Activated CD4-positive, CD25-positive, alpha-beta regulatory T cell (primary cell): ENCODE measurements at regions not wholly inside any gene's neighbourhood (a gene's known extent, or its start where the extent isn't known, plus 50 kb on each side); places are given as distances from the start of the nearest gene placed in this dataset.
"Not testable (repeated sequence)": the region's sequence is repeated elsewhere in the genome, so short reads cannot be mapped to it uniquely, and the experiment has no call there.

Experiments
- DNase-seq, 4 experiments: peaks; one replicate each; lab custom pipeline; 2025; lab: John Stamatoyannopoulos, UW

DNA sequence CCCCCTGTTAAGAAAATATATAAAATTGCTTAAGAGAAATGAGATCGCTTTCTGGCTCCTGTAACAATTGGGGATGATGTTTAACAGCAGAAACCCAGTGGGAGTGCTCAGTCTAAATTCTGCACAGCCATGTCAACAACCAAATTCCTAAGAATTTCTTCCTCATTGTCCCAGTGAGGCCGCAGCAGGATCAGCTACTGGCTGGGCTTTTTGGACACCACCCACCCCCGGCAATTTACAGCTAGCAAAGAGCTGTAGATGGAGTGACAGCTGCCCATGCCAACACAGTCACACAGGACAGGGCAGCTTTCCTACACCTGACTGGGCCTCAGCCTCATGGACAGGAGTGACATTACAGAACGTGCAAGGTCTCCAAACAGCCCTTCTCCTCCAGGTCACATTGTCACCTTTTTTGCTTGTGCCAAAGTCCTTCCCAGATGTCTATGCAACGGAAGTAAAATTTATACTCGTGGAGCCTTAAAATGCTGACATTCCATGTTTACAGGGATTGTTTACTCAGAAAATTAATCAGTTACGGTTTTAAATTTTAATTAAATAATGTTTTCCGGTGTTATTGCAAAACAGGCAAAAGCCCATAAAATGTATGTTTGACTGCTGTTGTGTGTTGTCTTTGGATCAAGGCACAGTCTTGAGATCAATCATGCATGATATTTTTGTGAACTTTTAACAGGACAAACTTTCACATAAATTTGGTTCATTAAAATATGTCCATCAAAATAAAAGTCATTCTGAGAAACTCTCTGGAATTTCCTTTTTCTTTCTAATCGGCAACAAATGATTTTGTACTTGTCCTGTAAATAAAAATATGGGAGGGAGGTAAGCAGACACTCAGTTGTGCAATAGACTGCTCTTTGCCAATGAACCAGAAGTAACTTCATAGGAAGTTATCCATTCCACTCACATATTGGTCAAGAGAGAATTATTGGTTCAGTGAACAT is 943.2 kb downstream of the MCTP2 start:
- DNase-seq = no peak

DNA sequence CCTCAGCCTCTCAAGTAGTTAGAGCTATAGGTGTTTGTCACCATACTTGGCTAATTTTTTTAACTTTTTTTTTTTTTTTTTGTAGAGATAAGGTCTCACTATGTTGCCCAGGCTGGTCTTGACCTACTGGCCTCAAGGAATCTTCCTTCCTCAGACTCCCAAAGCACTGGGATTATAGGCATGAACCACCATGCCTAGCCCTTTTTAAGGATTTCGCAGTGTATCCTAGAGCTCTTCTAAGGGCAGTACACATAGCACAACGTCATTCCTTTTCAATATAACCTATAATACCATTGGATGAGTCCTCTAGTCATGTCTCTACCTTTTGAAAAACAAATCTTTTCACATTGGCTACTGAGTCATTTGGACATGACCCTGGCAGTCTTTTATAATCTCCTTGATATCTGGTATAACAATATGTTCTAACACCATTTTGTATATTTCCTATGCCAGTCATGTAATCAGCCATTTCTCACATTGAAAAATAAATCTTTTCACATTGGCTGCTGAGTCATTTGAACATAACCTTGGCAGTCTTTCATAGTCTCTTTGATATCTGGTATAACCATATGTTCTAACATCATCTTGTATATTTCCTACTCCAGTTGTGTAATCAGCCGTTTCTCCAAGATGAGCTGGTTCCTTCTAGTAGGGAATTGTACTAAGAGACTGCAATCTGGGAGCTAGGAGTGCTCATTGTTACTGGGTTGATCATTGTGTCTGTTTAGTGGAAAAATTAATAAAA is 944.7 kb downstream of the MCTP2 start:
- DNase-seq = no peak

DNA sequence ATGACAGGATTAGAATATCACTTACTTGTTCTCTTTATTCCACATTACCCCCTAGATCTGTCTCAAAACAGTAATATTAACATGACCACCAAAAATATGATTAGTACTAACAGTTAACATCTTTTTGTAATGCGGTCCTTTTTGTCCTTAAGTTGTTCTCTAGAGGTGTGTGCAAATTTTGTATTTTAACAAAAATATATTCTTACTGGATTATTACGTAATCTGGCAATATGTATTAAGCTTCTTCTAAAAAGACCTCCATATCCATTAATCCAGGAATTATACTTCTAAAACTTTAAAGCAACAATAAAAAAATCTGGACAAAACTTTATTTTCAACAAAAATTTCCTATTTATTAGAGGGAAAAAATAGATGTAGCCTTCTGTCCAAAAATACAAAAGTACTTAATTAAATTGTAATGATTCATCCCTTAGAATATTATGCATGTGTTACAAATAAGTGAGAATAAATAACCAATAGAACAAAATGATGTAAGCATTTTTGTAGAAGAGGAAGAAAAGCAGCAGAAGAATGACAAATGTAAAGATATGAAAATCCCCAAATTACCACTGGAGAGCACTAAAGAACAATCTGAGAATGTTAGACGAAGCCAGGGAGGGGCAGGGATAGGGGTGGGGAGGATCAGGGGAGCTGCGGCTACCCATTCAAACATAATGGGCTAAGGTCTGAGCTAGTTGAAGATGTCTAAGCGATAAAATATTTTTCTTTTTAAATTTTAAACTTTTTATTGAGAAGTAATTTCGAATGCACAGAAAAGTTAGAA is 945.6 kb downstream of the MCTP2 start:
- no peak for DNase-seq

DNA sequence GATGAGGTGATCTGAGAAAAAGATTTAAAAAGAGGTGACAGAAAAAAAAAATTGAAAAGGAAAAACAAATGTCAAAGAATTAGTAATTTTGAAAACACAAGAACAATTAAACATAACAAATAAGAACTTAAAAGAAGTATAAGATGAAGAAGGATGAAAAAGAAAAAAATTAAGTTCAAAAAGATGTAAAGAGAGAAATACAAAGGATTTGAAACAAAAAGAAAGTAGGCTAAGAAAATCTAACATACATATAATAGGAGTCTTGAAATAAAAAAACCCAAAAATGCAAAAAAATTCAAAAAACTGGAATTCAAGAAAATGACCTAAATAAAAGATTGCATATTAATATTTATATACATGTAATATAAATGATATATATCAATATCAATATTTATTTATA is 949.2 kb downstream of the MCTP2 start:
- no peak for DNase-seq

DNA sequence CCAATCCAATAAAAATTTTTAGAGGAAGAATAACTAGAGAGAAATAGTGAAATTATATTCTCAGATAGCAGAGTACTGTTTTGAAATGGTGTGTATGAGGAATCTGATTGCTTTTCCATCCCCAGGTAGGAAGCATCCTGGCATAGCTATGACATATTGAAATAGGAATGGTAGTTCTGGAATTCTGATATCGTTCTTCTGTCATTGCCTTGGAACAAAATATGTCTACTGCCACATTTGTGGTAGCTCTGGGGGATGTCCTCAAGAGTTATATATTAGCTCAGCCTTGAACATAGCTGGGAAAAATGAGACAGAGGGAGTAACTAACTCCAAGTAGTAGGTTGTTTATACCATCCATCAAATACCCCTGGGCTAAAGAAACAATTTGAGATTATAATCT is 950.7 kb downstream of the MCTP2 start:
- DNase-seq = no peak

DNA sequence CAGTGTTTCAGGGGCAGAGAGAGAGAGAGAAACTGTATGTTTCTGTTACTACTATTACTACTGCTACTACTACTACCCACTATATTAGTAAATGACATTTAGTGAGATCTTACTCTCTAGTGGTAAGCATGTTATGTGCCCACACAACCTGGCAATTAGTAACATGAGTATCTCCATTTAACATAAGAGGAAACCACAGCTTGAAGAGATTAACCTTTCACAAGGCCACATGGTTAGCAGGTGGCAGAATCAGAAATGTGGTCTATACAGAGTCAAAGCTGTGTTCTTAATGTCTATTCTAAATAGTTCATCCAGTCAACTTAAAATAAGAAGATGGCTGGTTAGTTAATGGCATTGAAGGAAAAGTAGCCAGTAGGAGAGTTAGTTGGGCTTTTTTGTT is 961.6 kb downstream of the MCTP2 start:
- DNase-seq = no peak

DNA sequence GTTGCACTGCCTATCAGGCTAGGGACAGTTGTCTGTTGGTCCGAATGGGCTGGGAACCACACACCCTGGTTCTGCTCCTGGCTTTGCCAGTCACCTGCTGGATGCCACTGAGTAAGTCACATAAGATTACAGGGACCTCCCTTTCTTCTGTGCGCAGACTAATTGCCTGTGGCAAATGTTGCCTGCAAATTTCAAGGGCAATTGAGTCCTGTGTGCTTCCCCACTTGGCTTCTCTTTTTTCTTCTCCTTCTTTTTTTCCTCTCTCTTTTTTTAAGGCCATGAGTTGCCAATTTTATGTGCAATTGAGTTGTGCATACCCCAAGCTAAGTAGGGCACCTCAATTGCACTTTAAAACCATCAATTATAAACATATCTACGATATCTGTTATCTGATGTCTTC is 963.4 kb downstream of the MCTP2 start:
- DNase-seq = no peak

DNA sequence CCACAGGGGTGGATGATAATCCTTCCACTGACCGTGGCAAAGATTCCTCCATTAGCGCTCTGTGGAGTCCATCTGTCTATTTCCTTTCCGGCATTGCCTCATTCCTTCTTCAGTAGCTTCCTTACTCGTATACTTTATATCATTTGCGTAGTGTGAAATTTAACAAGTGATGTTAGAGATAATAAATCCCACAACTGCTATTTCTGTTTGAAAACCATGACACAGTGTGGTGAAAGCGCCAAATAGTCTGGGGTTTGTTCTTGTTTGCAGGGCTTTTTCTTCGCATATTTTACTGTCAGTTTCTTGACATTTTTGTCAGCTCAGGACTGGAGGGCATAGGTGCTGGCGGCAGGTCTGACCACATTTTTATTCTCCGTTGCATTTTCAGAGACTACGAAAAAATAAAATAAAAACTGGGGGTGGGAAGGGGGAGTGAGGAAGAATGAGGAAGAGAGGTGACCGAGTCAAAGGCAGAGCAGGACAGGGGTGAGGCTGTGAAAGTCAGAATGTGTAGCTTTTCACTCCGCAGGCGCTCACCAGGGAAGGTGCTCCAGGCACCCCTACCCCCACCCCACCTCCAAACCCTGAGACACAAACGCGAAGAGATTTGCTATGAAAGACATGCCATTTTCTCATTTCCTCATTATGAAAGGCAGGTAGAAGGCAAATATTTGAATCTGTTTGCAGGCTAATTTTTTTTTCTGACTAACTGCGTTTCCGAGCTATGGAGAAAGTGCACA is 965.0 kb downstream of the MCTP2 start:
- no peak for DNase-seq

DNA sequence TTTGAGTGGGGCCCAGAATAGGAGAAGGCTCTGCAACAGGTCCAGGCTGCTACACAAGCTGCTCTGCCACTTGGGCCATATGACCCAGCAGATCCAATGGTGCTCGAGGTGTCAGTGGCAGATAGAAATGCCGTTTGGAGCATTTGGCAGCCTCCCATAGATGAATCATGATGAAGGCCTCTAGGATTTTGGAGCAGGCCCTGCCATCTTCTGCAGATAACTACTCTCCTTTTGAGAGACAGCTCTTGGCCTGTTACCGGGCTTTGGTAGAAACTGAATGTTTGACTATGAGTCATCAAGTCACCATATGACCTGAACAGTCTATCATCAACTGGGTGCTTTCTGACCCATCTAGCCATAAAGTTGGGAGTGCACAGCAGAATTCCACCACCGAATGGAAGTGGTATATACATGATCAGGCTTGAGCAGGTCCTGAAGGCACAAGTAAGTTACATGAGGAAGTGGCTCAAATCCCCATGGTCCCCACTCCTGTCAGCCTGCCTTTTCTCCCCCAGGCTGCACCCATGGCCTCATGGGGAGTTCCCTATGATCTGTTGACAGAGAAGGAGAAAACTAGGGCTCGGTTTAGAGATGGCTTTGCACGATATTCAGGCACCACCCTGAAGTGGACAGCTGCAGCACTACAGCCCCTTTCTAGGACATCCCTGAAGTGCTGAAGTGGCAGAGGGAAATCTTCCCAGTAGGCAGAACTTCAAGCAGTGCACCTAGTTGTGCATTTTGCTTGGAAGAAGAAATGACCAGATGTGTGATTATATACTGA is 971.4 kb downstream of the MCTP2 start:
- no peak for DNase-seq

DNA sequence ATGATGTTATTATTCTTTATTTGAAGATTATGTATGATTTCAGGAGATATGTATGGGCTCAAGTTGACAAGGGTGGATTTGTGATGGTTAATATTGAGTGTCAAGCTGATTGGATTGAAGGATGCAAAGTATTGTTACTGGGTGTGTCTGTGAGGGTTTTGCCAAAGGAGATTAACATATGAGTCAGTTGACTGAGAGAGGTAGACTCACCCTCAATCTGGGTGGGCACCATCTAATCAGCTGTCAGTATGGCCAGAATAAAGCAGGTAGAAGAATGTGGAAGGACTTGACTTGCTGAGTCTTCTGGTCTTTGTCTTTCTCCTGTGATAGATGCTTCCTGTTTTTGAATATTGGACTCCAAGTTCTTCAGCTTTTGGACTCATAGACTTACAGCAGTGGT is 973.7 kb downstream of the MCTP2 start:
- no peak for DNase-seq

DNA sequence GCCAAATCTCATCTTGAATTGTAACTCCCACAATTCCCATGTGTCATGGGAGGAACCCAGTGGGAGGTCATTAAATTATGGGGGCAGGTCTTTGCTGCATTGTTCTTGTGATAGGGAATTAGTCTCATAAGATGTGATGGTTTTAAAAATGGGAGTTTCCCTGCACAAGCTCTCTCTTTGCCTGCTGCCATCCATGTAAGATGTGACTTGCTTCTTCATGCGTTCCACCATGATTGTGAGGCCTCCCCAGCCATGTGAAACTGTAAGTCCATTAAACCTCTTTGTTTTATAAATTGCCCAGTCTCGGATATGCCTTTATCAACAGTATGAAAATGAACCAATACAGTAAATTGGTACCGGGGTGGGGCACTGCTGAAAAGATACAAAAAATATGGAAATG is 974.5 kb downstream of the MCTP2 start:
- not testable (repeated sequence) for DNase-seq

DNA sequence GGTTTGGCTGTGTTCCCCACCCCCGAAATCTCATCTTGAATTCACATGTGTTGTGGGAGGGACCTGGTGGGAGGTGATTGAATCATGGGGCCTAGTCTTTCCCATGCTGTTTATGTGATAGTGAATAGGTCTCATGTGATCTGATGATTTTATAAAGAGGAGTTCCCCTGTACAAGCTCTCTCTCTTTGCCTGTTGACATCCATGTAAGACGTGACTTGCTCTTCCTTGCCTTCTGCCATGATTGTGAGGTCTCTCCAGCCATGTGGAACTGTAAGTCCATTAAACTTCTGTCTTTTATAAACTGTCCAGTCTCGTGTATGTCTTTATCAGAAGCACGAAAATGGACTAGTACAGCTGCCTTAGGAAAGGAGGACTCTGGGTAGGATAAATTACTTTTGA is 976.7 kb downstream of the MCTP2 start:
- no peak for DNase-seq

DNA sequence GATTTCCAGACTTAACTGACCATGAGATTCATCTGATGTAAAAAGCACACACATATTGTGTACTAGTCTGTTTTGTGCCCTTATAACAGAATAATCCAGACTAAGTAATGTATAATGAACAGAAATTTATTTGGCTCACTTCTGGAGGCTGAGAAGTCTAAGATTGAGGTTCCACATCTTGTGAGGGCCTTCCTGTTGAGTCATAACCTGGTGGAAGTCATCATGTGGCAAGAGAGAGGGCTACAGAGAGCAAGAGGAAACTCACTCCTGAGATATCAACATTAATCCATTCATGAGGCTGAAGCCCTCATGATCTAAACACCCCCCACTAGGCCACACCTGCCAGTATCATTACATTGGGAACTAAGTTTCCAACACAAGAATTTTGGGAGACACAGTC is 977.6 kb downstream of the MCTP2 start:
- no peak for DNase-seq

DNA sequence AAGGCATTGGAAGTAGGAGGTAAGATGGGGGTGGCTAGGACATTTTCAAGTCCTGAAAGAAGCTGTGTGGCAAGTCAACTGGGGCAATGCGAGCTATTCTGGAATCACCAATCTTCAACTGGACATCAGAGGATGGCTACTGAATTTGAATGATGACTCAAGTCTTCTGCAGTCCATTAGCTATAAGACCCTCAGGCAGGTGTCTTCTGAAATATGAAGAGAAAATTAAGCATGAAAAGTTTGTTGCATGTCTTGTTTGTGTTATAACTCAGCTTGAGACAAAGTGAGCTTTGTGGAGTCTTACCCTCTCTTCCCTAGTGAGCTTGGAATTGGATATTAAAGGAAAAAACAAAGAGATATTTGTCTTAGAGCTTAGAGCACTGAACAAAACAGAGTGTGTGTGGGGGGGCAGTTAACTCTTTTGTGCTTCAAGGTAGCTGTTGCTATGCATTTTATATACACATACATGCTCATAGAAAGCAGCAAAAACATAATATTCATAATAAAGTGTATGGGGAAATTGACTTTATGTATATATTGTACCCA is 979.1 kb downstream of the MCTP2 start:
- DNase-seq = no peak

DNA sequence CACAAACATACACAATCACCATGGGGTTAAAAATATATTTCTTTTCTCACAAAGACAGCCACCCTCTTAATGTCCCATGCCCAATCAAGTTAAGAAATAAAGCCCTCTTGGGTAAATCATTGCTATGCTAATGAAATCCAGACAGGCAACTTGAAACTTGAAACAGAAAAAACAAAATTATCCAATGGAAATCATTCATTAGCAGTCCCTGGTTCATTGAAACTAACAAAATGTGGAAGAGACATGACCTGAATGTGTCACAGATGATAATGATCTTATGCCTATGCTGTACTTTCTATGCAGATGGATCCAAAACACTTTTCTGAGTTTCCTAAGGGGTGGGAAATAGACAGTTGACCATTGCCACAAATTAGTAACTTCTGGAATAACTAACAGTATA is 983.7 kb downstream of the MCTP2 start:
- no peak for DNase-seq

DNA sequence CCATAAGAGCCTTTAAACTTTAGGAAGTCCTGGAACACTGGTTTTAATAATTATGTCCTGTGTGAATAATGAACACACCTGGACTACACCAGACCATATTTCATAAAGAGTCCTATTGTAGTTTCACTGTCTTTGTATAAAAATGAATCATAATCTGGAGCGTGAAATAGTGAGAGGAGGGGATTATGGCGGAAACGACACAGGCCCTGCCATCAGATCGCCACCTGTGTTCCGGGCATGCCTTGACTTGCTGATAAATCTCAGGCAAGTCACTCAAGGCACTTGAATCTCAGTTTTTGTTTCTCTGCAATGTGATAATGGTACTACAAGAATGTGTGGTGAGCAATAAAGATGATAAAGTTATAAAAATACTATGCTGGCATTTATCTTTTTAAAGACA is 995.5 kb downstream of the MCTP2 start:
- no peak for DNase-seq

DNA sequence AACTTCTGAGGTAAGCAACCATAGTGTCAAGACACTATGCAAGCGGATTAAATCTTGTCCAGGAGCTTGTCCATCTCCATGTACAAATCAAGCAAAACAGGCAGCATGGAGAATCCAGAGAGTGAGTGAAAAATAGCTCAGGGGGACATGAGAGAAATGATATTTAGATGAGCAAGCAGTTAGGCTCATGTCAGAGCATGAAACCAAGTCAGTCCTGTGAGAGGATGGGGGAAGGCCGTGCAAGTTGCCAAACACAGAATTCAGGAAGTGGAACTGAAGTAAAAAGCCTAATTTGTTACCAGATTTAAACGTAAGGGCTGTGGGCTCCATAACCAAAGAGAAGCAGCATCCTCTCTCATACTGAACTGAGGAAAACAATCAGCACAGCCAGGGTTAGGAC is 995.9 kb downstream of the MCTP2 start:
- DNase-seq = no peak

DNA sequence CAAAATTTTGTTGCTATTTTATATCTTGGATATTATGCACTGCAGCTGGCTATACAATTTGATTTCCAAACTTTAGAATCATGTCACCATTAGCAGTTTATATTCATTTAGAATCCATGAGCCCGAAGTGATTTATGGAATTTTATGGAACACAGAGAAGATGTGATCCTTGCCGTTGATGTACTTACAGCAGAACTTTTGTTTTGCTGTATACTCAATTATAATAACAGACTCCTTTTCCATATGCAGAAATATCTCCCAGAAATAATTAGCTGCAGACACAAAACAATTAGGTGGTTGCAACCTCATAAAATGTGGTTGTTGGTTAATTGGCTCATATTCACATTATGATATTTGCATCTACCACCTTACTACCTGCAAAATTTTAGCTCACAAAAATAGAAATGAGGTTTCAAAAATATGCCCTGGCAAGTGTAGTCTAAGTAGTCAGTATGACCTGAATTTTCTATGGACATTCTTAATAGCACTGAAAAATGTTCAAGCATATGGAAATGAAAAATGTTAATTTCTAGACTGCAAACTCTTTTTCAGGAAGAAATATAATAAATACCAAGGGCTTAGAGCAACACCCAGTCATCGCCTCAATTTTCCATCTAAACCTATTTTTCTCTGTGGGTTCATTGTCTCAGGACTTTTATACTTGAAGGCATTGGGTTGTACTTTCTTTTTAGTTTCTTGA is 997.6 kb downstream of the MCTP2 start:
- no peak for DNase-seq

DNA sequence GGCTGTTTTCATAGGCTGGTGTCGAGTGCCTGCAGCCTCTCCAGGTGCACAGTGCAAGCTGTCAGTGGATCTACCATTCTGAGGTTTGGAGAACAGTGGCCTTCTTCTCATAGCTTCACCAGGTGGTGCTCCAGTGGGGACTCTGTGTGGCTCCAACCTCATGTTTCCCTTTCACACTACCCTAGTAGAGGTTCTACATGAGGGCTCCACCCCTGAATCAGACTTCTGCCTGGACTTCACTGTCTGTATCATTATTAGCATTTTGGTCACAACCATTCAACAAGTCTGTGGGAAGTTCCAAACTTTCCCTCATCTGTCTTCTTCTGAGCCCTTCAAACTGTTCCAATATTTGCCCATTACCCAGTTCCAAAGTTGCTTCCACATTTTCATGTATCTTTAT is 1003.7 kb downstream of the MCTP2 start:
- no peak for DNase-seq
